NCI-H2196 treated with DMSO at 0.1 percent for 48 hours (cell line): ENCODE measurements at regions not wholly inside any gene's neighbourhood (a gene's known extent, or its start where the extent isn't known, plus 50 kb on each side); places are given as distances from the start of the nearest gene placed in this dataset.

Source experiments
- DNase-seq: peaks from one replicate; lab custom pipeline; 2025; ENCODE audit not compliant: unreplicated experiment; lab: John Stamatoyannopoulos, UW

DNA sequence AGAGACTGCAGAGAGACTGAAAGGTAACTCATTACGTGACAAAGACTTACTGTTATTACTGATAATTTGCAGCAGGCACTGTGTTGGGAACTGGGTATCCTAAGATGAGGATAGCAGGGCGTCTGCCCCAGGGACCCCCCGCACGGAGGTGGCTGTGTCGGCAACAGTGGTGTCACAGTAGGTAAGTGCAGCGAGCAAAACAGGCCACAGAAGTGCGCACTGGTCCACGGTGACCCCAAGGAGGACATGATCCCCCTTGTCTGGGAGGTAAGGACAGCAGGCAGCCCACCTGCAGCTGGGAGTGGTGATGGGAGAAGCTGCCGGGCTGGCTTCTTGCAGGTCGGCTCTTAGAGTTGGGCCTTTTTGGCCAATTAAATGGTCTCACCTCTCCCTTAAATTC, 82.9 kb downstream of the FAM43A start:
- DNase-seq, result no peak

DNA sequence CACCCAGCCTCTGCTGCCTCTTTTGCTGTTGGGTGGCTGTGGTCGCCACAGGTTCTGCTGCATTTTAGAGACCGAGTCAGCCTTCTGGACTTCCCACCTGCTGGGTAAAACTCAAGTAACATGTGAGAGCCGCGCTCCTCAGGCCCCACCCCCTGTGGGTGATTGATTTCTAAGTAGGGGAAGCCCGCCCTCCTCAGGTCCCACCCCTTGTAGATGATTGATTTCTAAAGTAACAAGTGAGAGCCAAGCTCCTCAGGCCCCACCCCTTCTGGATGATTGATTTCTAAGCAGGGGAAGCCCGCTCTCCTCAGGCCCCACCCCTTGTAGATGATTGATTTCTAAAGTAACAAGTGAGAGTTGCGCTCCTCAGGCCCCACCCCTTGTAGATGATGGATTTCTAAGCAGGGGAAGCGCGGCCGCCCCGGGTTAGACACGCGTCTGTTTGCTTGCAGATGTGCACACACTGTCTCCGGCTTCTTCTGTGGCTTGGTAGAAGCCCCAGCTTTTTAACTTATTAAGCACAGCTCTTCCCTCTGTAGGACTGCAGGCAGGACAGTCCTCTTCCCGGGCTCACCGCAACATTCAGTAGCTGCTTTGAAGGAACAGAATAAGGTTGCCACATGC, 83.4 kb downstream of the FAM43A start:
- DNase-seq, result peak; percentile 100

DNA sequence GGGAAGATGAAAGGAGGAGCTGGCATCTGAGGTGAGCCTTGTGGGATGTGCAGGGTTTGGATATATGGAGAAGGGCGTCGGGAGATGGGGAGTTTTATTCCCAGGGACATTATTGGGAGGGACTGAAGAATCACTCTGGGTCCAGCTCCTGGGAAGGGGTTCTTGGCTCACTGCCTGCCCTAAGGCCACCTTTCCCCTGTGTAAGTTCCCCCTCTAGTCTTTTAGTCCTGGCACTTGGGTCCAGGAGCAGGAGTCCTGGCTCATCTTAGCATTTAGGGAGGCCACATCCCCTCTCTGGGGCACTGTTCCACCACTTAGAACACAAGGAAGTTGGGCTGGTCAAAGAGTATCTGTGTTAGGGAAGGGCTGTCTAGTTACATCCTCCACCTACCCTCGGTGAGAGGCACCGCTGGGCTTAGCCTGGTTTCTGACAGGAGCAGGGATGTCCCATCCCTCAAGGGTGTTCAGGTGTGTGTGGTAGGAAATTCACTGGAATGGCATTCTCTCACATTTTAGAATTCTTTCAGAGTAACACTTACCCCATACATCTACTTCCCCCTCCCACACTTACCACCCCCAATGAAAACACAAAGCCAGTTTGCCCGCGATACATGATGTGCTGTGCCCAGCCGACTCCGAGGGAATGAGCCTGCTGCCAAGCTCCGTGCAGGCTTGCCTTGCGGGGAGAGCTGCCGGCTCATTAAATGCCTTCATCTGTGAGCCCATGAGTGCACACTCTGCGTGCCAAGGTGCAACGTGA, 86.7 kb downstream of the FAM43A start:
- no peak for DNase-seq

DNA sequence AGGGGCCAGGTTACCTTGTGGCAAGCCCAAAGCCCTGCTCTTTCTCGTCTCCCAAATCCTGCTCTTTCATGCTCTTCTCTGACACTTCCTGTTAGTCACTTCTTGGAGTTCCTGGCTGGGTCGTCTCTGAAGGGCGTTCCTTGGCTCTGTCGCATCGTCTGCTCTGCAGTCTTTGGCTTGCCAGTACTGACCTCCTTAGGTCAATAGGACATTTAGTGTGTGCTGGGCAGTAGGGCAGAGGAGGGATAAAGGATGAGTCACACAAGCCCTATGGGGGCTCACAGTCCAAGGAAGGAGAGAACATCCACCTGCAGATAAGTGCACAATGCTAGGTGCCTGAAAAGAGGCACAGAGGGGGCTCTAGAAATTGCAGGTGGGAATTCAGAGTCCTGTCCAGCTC, 87.5 kb downstream of the FAM43A start:
- DNase-seq, result no peak

DNA sequence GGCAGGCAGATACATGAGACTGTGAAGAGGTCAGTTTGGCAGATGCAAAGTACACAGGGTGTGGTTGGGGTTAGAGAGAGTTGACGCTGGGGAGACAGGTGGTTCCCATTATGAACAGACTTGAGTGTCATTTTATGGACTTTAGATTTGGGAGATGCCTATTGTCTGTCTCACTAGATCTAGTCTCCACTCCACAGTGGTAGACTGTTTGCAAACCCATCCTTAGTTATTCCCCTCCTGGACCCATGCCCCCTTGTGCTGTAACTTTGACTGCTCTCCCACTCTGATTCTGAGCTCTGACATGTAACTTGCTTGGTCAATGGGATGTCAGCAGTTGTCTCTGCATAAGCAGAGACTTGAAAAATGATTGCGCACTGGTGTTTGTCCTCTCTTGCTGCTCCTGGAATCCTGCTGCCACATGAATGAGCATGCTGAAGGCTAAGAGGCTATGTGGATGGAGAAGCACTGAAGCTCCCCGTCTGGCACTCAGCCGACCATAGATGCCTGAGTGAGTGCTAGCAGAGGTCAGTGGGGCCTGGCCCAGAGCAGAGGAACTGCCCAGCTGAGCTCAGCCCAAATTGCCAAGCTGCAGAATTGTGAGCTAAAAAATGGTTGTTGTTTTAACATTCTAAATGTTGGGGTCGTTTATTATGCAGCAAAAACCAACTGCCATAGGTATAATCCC, 88.2 kb downstream of the FAM43A start:
- no peak for DNase-seq

DNA sequence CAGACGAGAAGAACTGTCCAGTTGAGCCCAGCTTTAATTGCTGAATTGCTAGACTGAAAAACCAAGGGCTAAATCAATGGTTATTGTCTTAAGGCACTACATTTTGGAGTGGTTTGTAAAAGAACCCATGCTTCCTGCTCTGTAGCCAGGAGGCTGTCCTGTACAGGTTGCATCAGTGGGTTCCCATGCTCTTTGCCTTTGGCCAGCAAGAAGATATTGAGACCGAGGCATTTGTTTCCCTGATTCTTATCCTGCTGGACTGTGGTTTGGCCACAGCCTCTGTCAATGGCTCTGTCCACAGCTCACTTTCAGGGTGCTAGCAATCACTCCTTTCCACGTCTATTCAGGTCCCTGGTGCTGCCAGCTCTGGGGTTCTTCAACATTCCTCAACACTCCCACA, 89.6 kb downstream of the FAM43A start:
- no peak for DNase-seq

DNA sequence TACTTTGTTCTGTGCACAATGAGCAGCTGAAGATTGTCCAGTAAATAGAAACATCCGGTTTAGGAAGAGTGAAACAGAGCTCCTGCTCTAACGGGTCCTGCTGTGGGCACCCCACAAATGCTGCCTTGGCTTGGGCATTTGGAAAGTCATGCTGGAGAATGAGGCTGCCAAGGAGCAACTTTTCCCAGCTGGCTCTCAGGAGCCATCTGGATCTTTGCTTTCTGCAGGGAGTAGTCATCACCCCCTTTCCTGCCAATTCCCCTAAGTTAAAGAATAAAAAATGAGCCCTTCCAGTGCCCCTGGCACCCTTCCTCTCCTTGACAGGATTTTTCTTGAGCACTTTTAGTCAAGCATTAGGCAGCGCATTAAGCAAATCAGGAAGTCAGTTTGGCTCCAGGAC, 90.0 kb downstream of the FAM43A start:
- DNase-seq, result no peak

DNA sequence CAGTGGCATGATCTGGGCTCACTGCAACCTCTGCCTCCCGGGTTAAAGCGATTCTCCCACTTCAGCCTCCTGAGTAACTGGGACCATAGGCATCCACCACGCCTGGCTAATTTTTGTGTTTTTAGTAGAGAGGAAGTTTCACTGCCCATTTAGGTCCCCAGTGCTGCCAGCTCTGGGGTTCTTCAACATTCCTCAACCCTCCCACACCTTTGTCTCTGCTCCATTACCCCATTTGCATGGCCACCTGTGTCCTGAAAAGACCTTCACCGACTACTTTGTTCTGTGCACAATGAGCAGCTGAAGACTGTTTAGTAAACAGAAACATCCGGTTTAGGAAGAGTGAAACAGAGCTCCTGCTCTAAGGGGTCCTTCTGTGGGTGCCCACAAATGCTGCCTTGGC, 92.0 kb downstream of the FAM43A start:
- DNase-seq, result no peak

DNA sequence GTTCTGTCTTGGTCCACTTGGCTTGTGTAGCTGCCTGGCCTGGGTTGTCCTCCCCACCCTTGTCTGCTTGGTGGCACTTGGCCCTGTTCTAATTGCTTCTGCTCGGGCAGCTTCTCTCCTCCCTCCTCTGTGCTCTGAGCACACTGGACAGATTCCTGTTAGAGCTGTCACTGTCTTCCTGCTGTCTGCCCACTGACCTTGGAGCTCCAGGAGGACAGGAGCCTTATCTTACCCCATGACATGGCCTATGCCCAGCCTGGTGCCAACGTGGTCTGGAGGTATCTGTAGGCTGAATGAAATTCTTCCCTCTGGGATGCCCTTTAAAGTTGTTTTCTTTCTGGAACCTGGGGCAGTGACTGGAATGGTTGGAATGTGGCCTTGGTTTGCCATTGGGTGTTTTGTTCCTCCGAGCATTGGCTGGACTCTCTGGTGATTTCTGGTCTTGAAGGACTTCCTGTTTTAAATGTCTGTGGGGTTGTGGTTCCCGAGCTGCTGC, 94.1 kb downstream of the FAM43A start:
- DNase-seq, result no peak

DNA sequence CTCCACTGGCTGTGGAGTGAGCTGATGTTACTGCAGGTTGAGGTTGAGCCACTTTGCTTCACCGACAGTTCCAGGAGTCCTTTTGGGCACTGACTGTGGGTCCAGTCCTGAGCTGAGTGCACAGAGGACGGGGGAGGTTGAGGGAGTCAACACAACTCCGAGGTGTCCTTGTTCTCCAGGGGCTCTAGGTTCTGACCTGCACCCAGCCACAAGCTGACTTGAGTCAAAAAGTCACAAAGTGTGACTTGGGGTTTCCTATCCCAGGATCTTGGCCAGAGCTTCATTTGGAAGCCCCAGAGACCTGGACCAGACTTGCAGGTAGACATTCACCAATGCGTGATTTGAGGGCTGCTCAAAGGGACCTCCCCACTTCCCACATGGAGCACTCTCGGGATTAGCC, 95.0 kb downstream of the FAM43A start:
- no peak for DNase-seq

DNA sequence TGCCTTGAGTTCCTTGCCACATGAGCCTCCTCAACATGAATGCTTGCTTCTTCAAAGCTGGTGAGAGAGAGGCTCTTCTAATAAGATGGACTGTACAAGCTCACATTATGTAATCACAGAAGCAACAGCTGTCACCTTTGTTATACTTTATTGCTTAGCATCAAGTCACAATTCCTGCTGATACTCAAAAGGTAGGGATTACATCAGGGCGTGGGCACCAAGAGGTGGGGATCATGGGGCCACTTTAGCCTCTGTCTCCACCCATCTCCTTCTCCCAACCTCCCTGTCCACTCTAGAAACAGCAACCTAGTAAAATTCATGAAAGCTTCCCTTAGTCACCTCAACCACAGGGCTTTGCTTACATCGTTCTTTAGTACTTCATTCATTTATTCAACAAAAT, 95.9 kb downstream of the FAM43A start:
- DNase-seq, result no peak

DNA sequence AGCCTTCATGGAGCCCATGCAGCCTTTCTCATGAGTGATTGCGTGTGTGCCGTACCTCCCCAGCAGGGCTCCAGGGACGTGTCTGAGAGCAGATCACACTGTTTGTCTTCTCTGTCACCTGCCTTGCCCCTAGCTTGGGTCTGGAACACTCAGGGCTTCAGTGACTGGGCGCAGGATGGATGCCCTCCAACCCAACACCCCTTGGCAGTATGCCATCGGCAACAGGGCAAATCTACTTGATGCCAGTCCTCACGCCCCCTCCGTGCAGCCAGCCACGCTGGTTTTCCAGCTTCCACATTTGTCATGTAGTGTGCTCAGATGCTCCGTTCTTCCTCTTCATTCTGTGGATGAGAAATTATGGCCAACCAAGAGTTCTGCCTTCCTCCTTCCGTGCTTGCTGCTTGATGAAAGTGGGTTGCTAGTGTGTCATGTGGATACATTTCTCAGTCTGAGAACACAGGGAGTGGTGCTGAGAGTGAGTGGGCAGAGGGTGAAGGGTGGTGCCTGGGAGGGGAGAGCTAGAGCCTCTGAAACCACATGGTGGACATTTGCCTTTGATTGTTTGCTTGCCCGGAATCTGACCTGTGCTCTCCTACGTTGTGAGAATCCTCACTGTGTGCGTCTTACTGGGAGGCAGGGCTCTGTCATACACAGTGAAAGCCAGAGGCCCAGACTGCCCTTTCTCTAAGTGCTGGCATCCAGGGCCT, 97.2 kb downstream of the FAM43A start:
- no peak for DNase-seq

DNA sequence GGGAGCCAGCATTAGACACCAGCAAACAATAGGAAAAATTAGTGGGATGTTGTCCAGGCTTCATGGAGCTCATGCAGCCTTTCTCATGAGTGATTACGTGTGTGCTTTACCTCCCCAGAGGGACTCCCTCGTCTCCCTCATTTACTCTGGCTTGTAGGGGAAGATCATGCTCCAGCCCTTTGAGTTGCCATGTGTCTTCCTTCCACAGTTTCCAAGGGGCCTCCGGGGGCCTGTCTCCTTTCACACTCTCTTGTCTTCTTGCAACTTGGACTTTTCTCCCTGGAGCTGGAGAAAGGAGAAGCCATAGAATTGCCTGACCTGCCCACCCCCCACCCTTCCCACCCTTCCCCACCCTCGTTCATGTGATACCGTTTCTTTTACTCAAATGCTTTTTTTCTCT, 98.7 kb downstream of the FAM43A start:
- no peak for DNase-seq

DNA sequence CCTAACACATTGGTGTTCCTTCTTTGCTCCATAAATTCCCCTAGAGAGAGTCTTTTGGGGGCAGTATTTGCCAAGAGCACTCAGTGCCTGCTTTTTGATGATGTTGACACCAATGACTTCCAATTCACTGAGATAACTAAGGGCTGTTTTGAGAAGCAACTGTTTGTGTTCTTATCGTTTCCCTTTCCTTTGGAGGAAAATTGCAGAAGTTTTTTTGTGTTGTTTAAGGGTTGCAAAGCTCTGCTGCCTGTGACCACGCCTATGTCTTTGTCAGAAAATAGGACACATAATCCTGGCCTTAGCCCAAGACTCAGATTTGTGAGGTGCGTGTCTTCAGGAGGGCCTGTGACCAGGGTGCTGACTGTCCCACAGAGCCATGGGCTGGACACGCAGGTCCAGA, 99.6 kb downstream of the FAM43A start:
- no peak for DNase-seq

DNA sequence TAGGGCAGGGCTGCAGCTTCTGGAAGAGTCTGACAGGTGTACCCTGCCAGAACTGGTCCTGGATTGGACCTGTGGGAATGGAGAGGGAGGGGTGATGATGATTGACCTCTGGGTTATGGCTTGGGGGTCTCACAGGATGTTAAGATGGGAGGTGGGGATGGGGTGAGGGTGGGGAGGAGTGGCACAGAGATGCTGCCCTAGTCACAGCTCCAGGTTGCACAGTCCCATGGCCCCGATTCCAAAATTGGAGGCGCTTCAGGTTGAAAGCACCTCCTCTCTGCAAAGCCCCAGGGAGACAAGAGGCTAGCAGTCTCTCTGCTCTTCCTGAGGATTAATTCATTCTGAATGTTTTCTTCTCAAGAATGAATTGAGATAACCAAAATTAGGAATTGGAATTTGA, 101.4 kb downstream of the FAM43A start:
- DNase-seq, result no peak

DNA sequence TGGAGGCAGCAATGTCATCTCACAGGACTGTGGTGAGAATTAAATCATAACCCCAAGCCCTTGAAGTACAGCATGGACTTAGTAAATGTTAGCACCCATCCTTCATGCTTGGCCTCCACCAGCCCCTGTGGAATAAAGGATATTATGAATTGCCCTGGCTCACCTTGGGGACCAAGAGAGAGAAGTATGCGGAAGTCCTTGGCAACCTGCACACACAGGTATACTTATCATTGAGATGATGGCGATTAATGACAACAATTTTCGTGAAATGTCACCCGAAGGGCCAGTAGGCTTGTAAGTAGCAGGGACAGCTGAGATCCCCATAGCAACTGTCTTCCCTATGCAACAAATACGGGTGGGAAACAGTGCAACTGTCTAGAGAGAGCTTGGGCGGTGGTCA, 102.0 kb downstream of the FAM43A start:
- no peak for DNase-seq

DNA sequence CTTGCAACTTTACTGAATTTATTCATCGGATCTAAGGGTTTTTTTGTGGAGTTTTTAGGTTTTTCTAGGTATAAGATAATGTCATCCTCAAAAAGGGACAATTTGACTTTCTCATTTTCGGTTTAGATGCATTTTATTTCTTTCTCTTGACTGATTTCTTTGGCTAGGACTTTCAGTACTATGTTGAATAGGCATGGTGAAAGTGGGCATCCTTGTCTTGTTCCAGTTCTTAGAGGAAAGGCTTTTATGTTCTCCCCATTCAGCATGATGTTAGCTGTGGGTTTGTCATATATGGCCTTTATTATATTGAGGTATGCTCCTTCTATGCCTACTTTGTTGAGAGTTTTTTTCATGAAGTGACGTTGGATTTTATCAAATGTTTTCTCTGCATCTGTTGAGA, 106.7 kb downstream of the FAM43A start:
- DNase-seq, result no peak

DNA sequence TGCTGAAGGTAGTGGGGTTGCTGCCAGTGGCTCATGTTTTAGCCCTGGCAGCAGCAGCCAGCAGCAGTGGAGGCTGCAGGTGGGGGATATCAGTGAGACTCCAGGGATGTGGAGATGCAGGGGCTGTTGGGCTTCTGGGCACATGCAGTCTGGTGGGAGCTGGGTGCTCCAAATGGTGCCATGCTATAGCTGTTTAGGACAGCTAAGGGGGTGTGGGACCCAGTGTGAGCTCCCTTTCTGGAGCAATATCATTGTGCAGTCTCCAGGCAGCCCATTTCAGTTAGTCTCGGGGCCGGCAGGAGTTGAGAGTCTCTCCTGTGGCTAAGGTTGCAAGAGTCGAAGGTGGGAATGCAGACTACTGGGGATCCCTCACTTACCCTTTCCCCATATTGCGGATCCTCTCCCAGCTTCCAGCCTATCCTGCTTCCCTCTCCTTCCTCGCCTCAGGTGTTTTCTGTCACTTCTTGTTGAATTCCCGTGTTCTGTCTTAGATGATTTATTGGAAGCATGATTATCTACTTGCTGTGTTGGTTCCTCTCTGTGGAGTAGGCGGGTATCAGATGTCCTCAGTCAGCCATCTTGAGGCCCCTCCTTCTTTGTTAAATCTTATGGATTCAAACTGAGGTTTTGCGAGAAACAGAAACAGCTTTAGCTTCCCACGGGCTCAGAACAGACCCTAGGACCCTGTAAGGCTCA, 112.0 kb downstream of the FAM43A start:
- DNase-seq, result no peak

DNA sequence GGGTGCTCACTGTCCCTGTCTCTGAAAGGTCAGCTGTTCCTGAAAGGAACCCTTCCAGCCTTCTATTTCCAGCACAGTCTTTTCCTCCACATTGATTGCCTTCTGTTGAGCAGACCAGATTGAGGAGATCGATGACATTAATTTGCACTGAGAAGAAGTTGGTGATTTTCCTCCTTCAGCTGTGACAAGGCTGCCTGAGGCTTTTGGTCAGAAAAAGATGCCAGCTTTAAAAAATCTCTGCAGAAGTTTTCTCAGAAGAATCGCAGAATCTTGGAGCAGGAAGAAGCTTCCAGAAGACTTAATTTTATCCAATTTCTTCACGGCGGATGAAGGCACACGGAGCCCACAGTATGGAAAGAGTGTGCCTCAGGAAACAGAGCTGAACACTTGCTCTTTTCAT, 112.8 kb downstream of the FAM43A start:
- DNase-seq, result no peak

DNA sequence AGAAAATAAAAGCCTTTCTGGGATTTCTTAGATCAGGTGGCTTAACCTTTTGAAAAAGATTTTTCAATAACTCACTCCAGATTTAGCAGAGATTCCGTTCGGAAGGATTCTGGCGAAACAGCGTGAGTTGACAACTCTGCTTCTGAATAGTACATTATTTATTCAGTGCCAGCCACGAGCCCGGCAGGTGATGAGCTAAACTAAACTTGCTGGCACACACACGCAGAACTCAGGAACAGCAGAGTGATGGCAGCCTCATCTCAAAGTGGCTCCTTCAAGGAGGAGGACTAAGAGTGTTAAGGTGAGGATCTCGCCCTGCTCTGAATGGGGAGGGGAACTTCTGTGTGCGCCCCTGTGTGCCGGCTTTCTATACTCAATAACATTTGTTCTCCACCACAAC, 114.3 kb downstream of the FAM43A start:
- DNase-seq, result no peak
